Esophagus squamous epithelium (tissue), 5 donors: ENCODE measurements at regions not wholly inside any gene's neighbourhood (a gene's known extent, or its start where the extent isn't known, plus 50 kb on each side); places are given as distances from the start of the nearest gene placed in this dataset.

ENCODE experiments used
- DNase-seq: peaks from one replicate; lab custom pipeline; 2025; lab: John Stamatoyannopoulos, UW
- H3K27ac ChIP-seq, 4 donors: fragments of 200-600 bp; sonication (generic); one replicate each; pipeline ENCODE4 v1.5.1; 2016 to 2019; ENCODE audit warnings: mild to moderate bottlenecking in 1 of 4
- H3K27me3 ChIP-seq, 4 donors: fragments of 200-600 bp; sonication (generic); 1 replicate in 3 of 4; 2 replicates in 1 of 4; pipeline versions ENCODE4 v1.5.1 to v1.6.0; 2017 to 2021; ENCODE audit warnings: antibody characterized with exemption in 1 of 4
- H3K36me3 ChIP-seq, 3 donors: fragments of 200-600 bp; sonication (generic); one replicate each; pipeline ENCODE4 v1.5.1; 2016 to 2019
- H3K4me1 ChIP-seq, 3 donors: fragments of 200-600 bp; sonication (generic); one replicate each; pipeline ENCODE4 v1.5.1; 2017 to 2019
- H3K4me3 ChIP-seq, 4 donors: fragments of 200-600 bp; sonication (generic); 1 replicate in 3 of 4; 2 replicates in 1 of 4; pipeline ENCODE4 v1.5.1; 2016 to 2019; ENCODE audit warnings: mild to moderate bottlenecking in 2 of 4, moderate library complexity in 1 of 4
- H3K9me3 ChIP-seq, 3 donors: fragments of 200-600 bp; sonication (generic); one replicate each; pipeline ENCODE4 v1.5.1; 2016 to 2019
- POLR2A ChIP-seq, 4 donors: fragments of 450-650 bp; IDR thresholded peaks; one replicate each; pipeline ENCODE4 v1.6.1; 2017; ENCODE audit warnings: antibody characterized with exemption in 4 of 4, mild to moderate bottlenecking in 4 of 4, moderate library complexity in 3 of 4
- WGBS, 2 donors: methylation state at CpG; one replicate each; pipeline ENCODE4 v1.1.5; 2018; 5-methylcytosine and 5-hydroxymethylcytosine counted together
- intact Hi-C: fragments of 100-400 bp; cut with DNase I; formaldehyde crosslinking; loops from one replicate; pipeline ENCODE4 v1.15.0; 2022
- TF ChIP-seq, protein P1 (sequence below), 6 experiments: fragments of 450-650 bp in 4 of 6; fragments of 200-600 bp in 2 of 6; sonication (generic) in 2 of 6; IDR thresholded peaks; one replicate each; pipeline ENCODE4 v1.5.1; 2016 to 2019; ENCODE audit warnings: antibody characterized with exemption in 6 of 6, mild to moderate bottlenecking in 4 of 6, moderate library complexity in 4 of 6
- donor health status: DM: yes; HTN: yes; CAD: no.

DNA sequence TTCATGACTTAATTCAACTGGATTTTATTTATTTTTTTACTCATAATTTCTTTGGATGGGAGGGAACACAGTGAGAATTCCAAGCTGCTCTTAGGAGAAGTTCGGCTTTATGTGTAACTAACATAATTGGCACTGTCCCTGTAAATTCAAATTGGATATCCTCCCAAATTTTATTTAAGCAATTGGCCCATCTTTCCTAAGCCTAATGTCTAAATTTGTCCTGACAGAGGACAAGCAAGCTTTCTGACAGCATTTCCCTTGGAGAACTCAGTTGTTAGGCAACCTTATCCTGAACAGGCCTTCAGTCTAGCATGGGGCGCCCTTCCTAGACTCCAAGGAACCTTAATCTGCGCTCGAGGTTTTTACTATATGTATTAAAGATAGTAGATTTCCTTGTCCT lies 550.3 kb downstream of the NUF2 start:
- no peak for DNase-seq
- Histone ChIP-seq H3K4me3 (no peak overlapping the region), H3K27me3 (no peaks in the 10 kb centered on the region), H3K4me1 (peaks cover 0 to 28% (median 8%) of the 10 kb centered on the region in 3 donors), H3K27ac (peak overlapping the region in 1 of 4 donors; percentile 26), H3K9me3 (no peaks in the 10 kb centered on the region), H3K36me3 (no peaks in the 10 kb centered on the region)
- intact Hi-C loops, result no loop called here
- TF ChIP-seq, protein P1, sequence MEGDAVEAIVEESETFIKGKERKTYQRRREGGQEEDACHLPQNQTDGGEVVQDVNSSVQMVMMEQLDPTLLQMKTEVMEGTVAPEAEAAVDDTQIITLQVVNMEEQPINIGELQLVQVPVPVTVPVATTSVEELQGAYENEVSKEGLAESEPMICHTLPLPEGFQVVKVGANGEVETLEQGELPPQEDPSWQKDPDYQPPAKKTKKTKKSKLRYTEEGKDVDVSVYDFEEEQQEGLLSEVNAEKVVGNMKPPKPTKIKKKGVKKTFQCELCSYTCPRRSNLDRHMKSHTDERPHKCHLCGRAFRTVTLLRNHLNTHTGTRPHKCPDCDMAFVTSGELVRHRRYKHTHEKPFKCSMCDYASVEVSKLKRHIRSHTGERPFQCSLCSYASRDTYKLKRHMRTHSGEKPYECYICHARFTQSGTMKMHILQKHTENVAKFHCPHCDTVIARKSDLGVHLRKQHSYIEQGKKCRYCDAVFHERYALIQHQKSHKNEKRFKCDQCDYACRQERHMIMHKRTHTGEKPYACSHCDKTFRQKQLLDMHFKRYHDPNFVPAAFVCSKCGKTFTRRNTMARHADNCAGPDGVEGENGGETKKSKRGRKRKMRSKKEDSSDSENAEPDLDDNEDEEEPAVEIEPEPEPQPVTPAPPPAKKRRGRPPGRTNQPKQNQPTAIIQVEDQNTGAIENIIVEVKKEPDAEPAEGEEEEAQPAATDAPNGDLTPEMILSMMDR (IDR thresholded peaks at IDR 0.05), result no peak
- 39 to 69% methylated on average over 4 of the region's 4 CpGs for WGBS, 2 donors

DNA sequence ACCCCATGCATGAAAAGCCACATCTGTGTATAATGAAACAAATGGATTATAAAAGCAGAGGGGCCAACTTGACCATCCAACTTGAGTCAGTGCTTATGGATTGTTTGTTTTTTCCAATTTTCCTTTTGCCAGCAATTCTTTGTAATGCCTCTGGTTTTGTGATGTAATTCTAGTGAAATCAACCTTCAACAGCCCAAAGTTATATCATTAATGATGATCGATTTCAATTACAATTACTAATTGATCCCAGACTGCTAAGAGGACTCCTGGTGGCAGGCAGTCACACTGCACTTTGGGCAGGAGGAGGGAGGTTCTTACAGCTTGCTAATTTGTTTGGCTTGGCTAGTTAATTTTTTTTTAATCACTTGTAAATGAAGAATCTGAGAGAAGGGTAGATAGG lies 552.3 kb downstream of the NUF2 start:
- H3K4me3 ChIP-seq, result no peak overlapping the region
- no peak for DNase-seq
- 72 to 77% methylated on average over 1 of the region's 1 CpG for WGBS, 2 donors
- no peaks in the 10 kb centered on the region for H3K9me3 ChIP-seq
- H3K27me3 ChIP-seq, result no peaks in the 10 kb centered on the region
- intact Hi-C loops, result no loop called here
- no peaks in the 10 kb centered on the region for H3K36me3 ChIP-seq
- TF ChIP-seq POLR2A (IDR thresholded peaks at IDR 0.05), result no peak
- TF ChIP-seq, protein P1 (IDR thresholded peaks at IDR 0.05), result peak in 4 of 6 experiments; percentile 10 to 50 (median 30)
- H3K27ac ChIP-seq, result no peak overlapping the region
- H3K4me1 ChIP-seq, result peaks cover 0 to 28% (median 8%) of the 10 kb centered on the region in 3 donors

DNA sequence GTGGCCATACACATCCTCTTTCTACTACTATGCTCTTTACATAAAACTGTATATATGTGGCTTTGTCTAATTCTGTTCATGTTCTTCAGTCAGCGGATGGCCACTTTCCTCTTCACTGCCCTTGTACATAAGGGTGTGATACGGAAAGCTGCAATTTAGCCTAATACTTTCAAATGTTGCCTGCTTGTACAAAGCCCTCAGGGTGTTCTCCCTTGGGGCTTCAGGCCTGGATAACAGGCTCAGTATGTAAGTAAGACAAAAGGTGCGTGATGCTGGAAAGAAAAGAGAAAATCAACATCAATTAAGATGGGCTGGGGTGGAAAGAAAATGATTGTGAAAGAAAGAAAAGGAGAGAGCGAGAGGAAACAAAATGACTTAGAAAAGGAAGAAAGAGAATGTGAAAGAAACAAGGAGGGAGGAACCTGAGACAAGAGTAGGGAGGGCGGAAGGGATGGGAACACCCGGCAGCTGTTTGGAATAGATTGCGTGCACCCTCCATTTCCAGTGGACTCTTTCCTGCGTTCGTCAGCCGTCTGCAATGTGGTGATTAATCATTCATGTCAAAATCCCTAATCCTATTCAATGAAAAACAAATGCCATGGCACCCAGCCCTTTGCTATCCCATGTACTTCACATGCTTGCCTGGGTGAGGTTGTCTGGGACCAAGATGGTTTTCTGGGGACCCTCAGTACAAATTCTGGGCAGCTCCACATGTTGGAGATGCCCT lies 553.6 kb downstream of the NUF2 start:
- DNase-seq, result no peak
- peak overlapping the region; percentile 39 to 80 (median 60) for H3K27ac ChIP-seq
- intact Hi-C loops, result no loop called here
- no peaks in the 10 kb centered on the region for H3K27me3 ChIP-seq
- TF ChIP-seq, protein P1 (IDR thresholded peaks at IDR 0.05), result no peak
- no peak for TF ChIP-seq POLR2A (IDR thresholded peaks at IDR 0.05)
- H3K4me3 ChIP-seq, result peak overlapping the region in 3 of 4 donors; percentile 18 to 45 (median 20)
- 34 to 35% methylated on average over 10 of the region's 10 CpGs for WGBS, 2 donors
- H3K36me3 ChIP-seq, result no peaks in the 10 kb centered on the region
- peaks cover 0 to 28% (median 8%) of the 10 kb centered on the region in 3 donors for H3K4me1 ChIP-seq
- no peaks in the 10 kb centered on the region for H3K9me3 ChIP-seq

- no peaks in the 10 kb centered on the region for H3K27me3 ChIP-seq
- TF ChIP-seq POLR2A (IDR thresholded peaks at IDR 0.05), result no peak
- TF ChIP-seq, protein P1 (IDR thresholded peaks at IDR 0.05), result no peak
- intact Hi-C loops, result no loop called here
- no peaks in the 10 kb centered on the region for H3K9me3 ChIP-seq
- peak overlapping the region; percentile 39 to 80 (median 56) for H3K27ac ChIP-seq
- peak overlapping the region in 3 of 4 donors; percentile 18 to 45 (median 20) for H3K4me3 ChIP-seq
- H3K4me1 ChIP-seq, result peaks cover 0 to 28% (median 8%) of the 10 kb centered on the region in 3 donors
- no peak for DNase-seq
- no peaks in the 10 kb centered on the region for H3K36me3 ChIP-seq
- 26 to 31% methylated on average over 6 of the region's 6 CpGs for WGBS, 2 donors
These were observed 554.2 kb downstream of the NUF2 start for GRCh38 chr1:163875927-163876320.

GRCh38 chr1:163876546-163876945 lies 554.8 kb downstream of the NUF2 start:
- DNase-seq, result no peak
- no peak overlapping the region for H3K4me3 ChIP-seq

More at GRCh38 chr1:163876546-163876945, 554.8 kb downstream of the NUF2 start:
- Histone ChIP-seq H3K9me3 (no peaks in the 10 kb centered on the region), H3K27me3 (no peaks in the 10 kb centered on the region), H3K4me1 (peaks cover 0 to 28% (median 8%) of the 10 kb centered on the region in 3 donors), H3K27ac (peak overlapping the region in 2 of 4 donors; percentile 62 to 80), H3K36me3 (no peaks in the 10 kb centered on the region)
- intact Hi-C loops, result no loop called here
- WGBS, 2 donors, result 83 to 86% methylated on average over 4 of the region's 4 CpGs
- TF ChIP-seq POLR2A (IDR thresholded peaks at IDR 0.05), result no peak
- TF ChIP-seq, protein P1 (IDR thresholded peaks at IDR 0.05), result no peak
